H9 (cell line): ENCODE measurements at regions not wholly inside any gene's neighbourhood (a gene's known extent, or its start where the extent isn't known, plus 50 kb on each side); places are given as distances from the start of the nearest gene placed in this dataset.

Experiments used
- DNase-seq: peaks from one replicate; pipeline ENCODE4 v3.0.0-alpha.2; 2017
- H2AFZ ChIP-seq: one replicate; pipeline ENCODE4 v1.6.1; 2013; ENCODE audit warnings: mild to moderate bottlenecking, low read length, control low read depth, moderate library complexity
- H2AK5ac ChIP-seq: 2 replicates; pipeline ENCODE4 v1.6.1; 2013; ENCODE audit warnings: low read length, control low read depth, mixed read lengths; ENCODE audit not compliant: insufficient read length
- H2BK120ac ChIP-seq: one replicate; pipeline ENCODE4 v1.6.1; 2013; ENCODE audit warnings: low read depth, mild to moderate bottlenecking, low read length, control low read depth, inconsistent platforms; ENCODE audit not compliant: poor library complexity, severe bottlenecking
- H2BK12ac ChIP-seq: 2 replicates; pipeline ENCODE4 v1.6.1; 2013; ENCODE audit warnings: low read length, control low read depth, mixed read lengths, low read depth; ENCODE audit not compliant: insufficient read length
- H2BK15ac ChIP-seq: 2 replicates; pipeline ENCODE4 v1.6.1; 2013; ENCODE audit warnings: low read depth, low read length, control low read depth
- H2BK20ac ChIP-seq: one replicate; pipeline ENCODE4 v1.6.1; 2013; ENCODE audit warnings: low read depth, mild to moderate bottlenecking, low read length, control low read depth, inconsistent platforms; ENCODE audit not compliant: poor library complexity, severe bottlenecking
- H2BK5ac ChIP-seq: 2 replicates; pipeline ENCODE4 v1.6.1; 2013; ENCODE audit warnings: low read length, control low read depth, mixed read lengths; ENCODE audit not compliant: insufficient read length
- H3K14ac ChIP-seq: 2 replicates; pipeline ENCODE4 v1.6.1; 2013; ENCODE audit warnings: low read length, control low read depth; ENCODE audit not compliant: insufficient read depth
- H3K18ac ChIP-seq: 2 replicates; pipeline ENCODE4 v1.6.1; 2013; ENCODE audit warnings: low read depth, mild to moderate bottlenecking, mixed read lengths, low read length, control low read depth; ENCODE audit not compliant: insufficient read length
- H3K23ac ChIP-seq: 2 replicates; pipeline ENCODE4 v1.6.1; 2013; ENCODE audit warnings: low read length, control low read depth, mixed read lengths, low read depth; ENCODE audit not compliant: insufficient read length
- H3K23me2 ChIP-seq: 2 replicates; pipeline ENCODE4 v1.6.1; 2013; ENCODE audit warnings: low read depth, mild to moderate bottlenecking, mixed read lengths, low read length, control low read depth; ENCODE audit not compliant: insufficient read length, poor library complexity, severe bottlenecking
- H3K27ac ChIP-seq: 2 replicates; pipeline ENCODE4 v1.5.1; 2013; ENCODE audit warnings: low read length, control low read depth, mixed read lengths, low read depth; ENCODE audit not compliant: insufficient read length
- H3K27me3 ChIP-seq: 2 replicates; pipeline ENCODE4 v1.6.1; 2013; ENCODE audit warnings: low read length, control low read depth, inconsistent platforms; ENCODE audit not compliant: insufficient read depth
- H3K4ac ChIP-seq: 2 replicates; pipeline ENCODE4 v1.6.1; 2013; ENCODE audit warnings: low read depth, mild to moderate bottlenecking, control low read depth, inconsistent platforms, low read length, moderate library complexity
- H3K4me1 ChIP-seq: 2 replicates; pipeline ENCODE4 v1.6.1; 2013; ENCODE audit warnings: low read length, control low read depth, inconsistent platforms; ENCODE audit not compliant: insufficient read depth
- H3K4me2 ChIP-seq: 2 replicates; pipeline ENCODE4 v1.6.1; 2013; ENCODE audit warnings: low read length, control low read depth, mixed read lengths; ENCODE audit not compliant: insufficient read length, insufficient read depth
- H3K56ac ChIP-seq: 2 replicates; pipeline ENCODE4 v1.6.1; 2013; ENCODE audit warnings: low read depth, mild to moderate bottlenecking, mixed read lengths, low read length, control low read depth; ENCODE audit not compliant: insufficient read length
- H3K79me1 ChIP-seq: 2 replicates; pipeline ENCODE4 v1.6.1; 2013; ENCODE audit warnings: low read depth, mild to moderate bottlenecking, moderate library complexity, low read length, control low read depth, inconsistent platforms; ENCODE audit not compliant: insufficient read depth, poor library complexity, severe bottlenecking
- H3K79me2 ChIP-seq: 2 replicates; pipeline ENCODE4 v1.6.1; 2013; ENCODE audit warnings: low read length, control low read depth, inconsistent platforms; ENCODE audit not compliant: insufficient read depth
- H3K9ac ChIP-seq: 2 replicates; pipeline ENCODE4 v1.6.1; 2013; ENCODE audit warnings: low read length, control low read depth, mixed read lengths; ENCODE audit not compliant: insufficient read length; ENCODE audit errors: extremely low read depth
- H3K9me3 ChIP-seq: one replicate; pipeline ENCODE4 v1.6.1; 2013; ENCODE audit warnings: low read depth, low read length, inconsistent platforms; ENCODE audit not compliant: control insufficient read depth
- H3T11ph ChIP-seq: one replicate; pipeline ENCODE4 v1.6.1; 2013; ENCODE audit warnings: mild to moderate bottlenecking, low read length, control low read depth, inconsistent platforms
- H4K20me1 ChIP-seq: one replicate; pipeline ENCODE4 v1.6.1; 2013; ENCODE audit not compliant: control insufficient read depth, insufficient read length, insufficient read depth
- H4K5ac ChIP-seq: 2 replicates; pipeline ENCODE4 v1.6.1; 2013; ENCODE audit warnings: low read depth, mild to moderate bottlenecking, mixed read lengths, low read length, control low read depth; ENCODE audit not compliant: insufficient read length
- H4K8ac ChIP-seq: replicated peaks from 2 replicates; pipeline ENCODE4 v1.6.1; 2013; ENCODE audit warnings: low read length, control low read depth, mixed read lengths, low read depth; ENCODE audit not compliant: insufficient read length
- H4K91ac ChIP-seq: 2 replicates; pipeline ENCODE4 v1.6.1; 2013; ENCODE audit warnings: low read depth, mild to moderate bottlenecking, moderate library complexity, mixed read lengths, low read length, control low read depth; ENCODE audit not compliant: insufficient read length
- H3K27ac Mint-ChIP-seq, 3 experiments: 2 replicates in 2 of 3; 3 replicates in 1 of 3; pipeline ENCODE4 v1.8.0; 2020 to 2021; ENCODE audit warnings: mixed read lengths in 3 of 3, mild to moderate bottlenecking in 1 of 3, moderate library complexity in 1 of 3
- H3K27me3 Mint-ChIP-seq: 2 replicates; pipeline ENCODE4 v1.8.0; 2021; ENCODE audit warnings: low read depth, mild to moderate bottlenecking, moderate library complexity, mixed read lengths
- H3K36me3 Mint-ChIP-seq, 3 experiments: 2 replicates in 2 of 3; 3 replicates in 1 of 3; pipeline ENCODE4 v1.8.0; 2020 to 2021; ENCODE audit warnings: low read depth in 3 of 3, mixed read lengths in 3 of 3; ENCODE audit not compliant: insufficient read depth in 1 of 3
- H3K4me1 Mint-ChIP-seq, 2 experiments: 2 replicates each; pipeline ENCODE4 v1.8.0; 2020; ENCODE audit warnings: mixed read lengths in 2 of 2
- H3K4me3 Mint-ChIP-seq, 2 experiments: 2 replicates in 1 of 2; 3 replicates in 1 of 2; pipeline ENCODE4 v1.8.0; 2020 to 2021; ENCODE audit warnings: mild to moderate bottlenecking in 2 of 2, mixed read lengths in 2 of 2, moderate library complexity in 1 of 2
- H3K9me3 Mint-ChIP-seq, 2 experiments: 2 replicates in 1 of 2; 3 replicates in 1 of 2; pipeline ENCODE4 v1.8.0; 2020; ENCODE audit warnings: mild to moderate bottlenecking in 2 of 2, mixed read lengths in 2 of 2, moderate library complexity in 1 of 2
- CTCF ChIP-seq: fragments of 200-600 bp; sonication (generic); conservative IDR thresholded peaks from 3 replicates; pipeline ENCODE4 v1.8.0; 2021; ENCODE audit warnings: antibody characterized with exemption, mild to moderate bottlenecking
- WGBS: extraction: QIAGEN DNeasy Blood & Tissue Kit; methylation state at CpG from one replicate; pipeline ENCODE4 v1.1.7; 2013; ENCODE audit warnings: missing lambda C conversion rate, low lambda C conversion rate, mixed read lengths; ENCODE audit not compliant: insufficient read length; ENCODE audit errors: extremely low coverage; 5-methylcytosine and 5-hydroxymethylcytosine counted together

GRCh38 chr7:16244469-16244868 lies 176.9 kb downstream of the CRPPA start:
- no peak overlapping the region for H3K4me3 Mint-ChIP-seq
- H3K27ac Mint-ChIP-seq: no peak overlapping the region
- H3K14ac ChIP-seq: no peak overlapping the region
- H4K5ac ChIP-seq: no peak overlapping the region
- no peak overlapping the region for H2BK20ac ChIP-seq
- H2BK12ac ChIP-seq: no peak overlapping the region
- H4K91ac ChIP-seq: no peak overlapping the region
- no peak for TF ChIP-seq CTCF
- H3K4me1 ChIP-seq: no peaks in the 10 kb centered on the region
- H3K27me3 Mint-ChIP-seq: no peaks in the 10 kb centered on the region
- no peaks in the 10 kb centered on the region for H3K23me2 ChIP-seq
- no peak overlapping the region for H3K18ac ChIP-seq
- no peak overlapping the region for H3K56ac ChIP-seq
- H2AFZ ChIP-seq: no peak overlapping the region
- no peak overlapping the region for H3K4ac ChIP-seq
- no peaks in the 10 kb centered on the region for H3K9me3 Mint-ChIP-seq
- no peak overlapping the region for H4K8ac ChIP-seq
- H3K79me2 ChIP-seq: no peaks in the 10 kb centered on the region
- H3K9me3 ChIP-seq: no peaks in the 10 kb centered on the region
- peaks cover 5 to 6% of the 10 kb centered on the region in 2 experiments for H3K4me1 Mint-ChIP-seq
- no peaks in the 10 kb centered on the region for H3K27me3 ChIP-seq
- H3K27ac ChIP-seq: no peak overlapping the region
- no peak overlapping the region for H2BK120ac ChIP-seq
- no peak overlapping the region for H3K9ac ChIP-seq
- H3K36me3 Mint-ChIP-seq: no peaks in the 10 kb centered on the region
- H2BK15ac ChIP-seq: no peak overlapping the region
- H3K4me2 ChIP-seq: no peak overlapping the region
- no peaks in the 10 kb centered on the region for H3K79me1 ChIP-seq
- no peaks in the 10 kb centered on the region for H4K20me1 ChIP-seq
- no peak overlapping the region for H3K23ac ChIP-seq
- no peak overlapping the region for H2AK5ac ChIP-seq
- no CpG with 5 or more reads among the region's 3 CpGs for WGBS
- no peak overlapping the region for H2BK5ac ChIP-seq
- DNase-seq: no peak
- no peak overlapping the region for H3T11ph ChIP-seq
